Uterus (tissue), 3 donors: ENCODE measurements at regions not wholly inside any gene's neighbourhood (a gene's known extent, or its start where the extent isn't known, plus 50 kb on each side); places are given as distances from the start of the nearest gene placed in this dataset.

Experiments
- DNase-seq, 2 donors: peaks; one replicate each; pipeline ENCODE4 v3.0.0-alpha.2; 2019 to 2020
- H3K27ac ChIP-seq, 2 donors: fragments of 200-600 bp; sonication (generic); 1 replicate in 1 of 2; 2 replicates in 1 of 2; pipeline ENCODE4 v1.5.1; 2016 to 2018
- H3K27me3 ChIP-seq, 2 donors: fragments of 200-600 bp; sonication (generic); one replicate each; pipeline ENCODE4 v1.5.1; 2018 to 2019; ENCODE audit warnings: control low read depth in 1 of 2
- H3K36me3 ChIP-seq, 2 donors: fragments of 200-600 bp; sonication (generic); one replicate each; pipeline ENCODE4 v1.5.1; 2019; ENCODE audit warnings: control low read depth in 1 of 2
- H3K4me1 ChIP-seq, 2 donors: fragments of 200-600 bp; sonication (generic); one replicate each; pipeline ENCODE4 v1.5.1; 2018 to 2019; ENCODE audit warnings: control low read depth in 1 of 2
- H3K4me3 ChIP-seq, 2 donors: fragments of 200-600 bp; sonication (generic); 1 replicate in 1 of 2; 2 replicates in 1 of 2; pipeline ENCODE4 v1.5.1; 2018 to 2019; ENCODE audit warnings: mild to moderate bottlenecking in 1 of 2
- H3K9me3 ChIP-seq, 2 donors: fragments of 200-600 bp; sonication (generic); one replicate each; pipeline ENCODE4 v1.5.1; 2019; ENCODE audit warnings: control low read depth in 1 of 2
- POLR2A ChIP-seq, 2 donors: fragments of 450-650 bp; IDR thresholded peaks; one replicate each; pipeline ENCODE4 v1.6.1; 2016; ENCODE audit warnings: antibody characterized with exemption in 2 of 2, mild to moderate bottlenecking in 1 of 2, moderate library complexity in 1 of 2
- intact Hi-C: fragments of 100-400 bp; cut with DNase I; formaldehyde crosslinking; loops from one replicate; pipeline ENCODE4 v1.15.1; 2023; ENCODE audit warnings: low total_unique reads
- TF ChIP-seq, protein P1 (sequence below), 4 experiments: fragments of 200-600 bp in 2 of 4; fragments of 450-650 bp in 2 of 4; sonication (generic) in 2 of 4; IDR thresholded peaks; one replicate each; pipeline ENCODE4 v1.5.1; 2016 to 2019; ENCODE audit warnings: antibody characterized with exemption in 4 of 4, mild to moderate bottlenecking in 2 of 4, moderate library complexity in 1 of 4
- donor health status: DM: yes; HTN: yes; CAD: no.

DNA sequence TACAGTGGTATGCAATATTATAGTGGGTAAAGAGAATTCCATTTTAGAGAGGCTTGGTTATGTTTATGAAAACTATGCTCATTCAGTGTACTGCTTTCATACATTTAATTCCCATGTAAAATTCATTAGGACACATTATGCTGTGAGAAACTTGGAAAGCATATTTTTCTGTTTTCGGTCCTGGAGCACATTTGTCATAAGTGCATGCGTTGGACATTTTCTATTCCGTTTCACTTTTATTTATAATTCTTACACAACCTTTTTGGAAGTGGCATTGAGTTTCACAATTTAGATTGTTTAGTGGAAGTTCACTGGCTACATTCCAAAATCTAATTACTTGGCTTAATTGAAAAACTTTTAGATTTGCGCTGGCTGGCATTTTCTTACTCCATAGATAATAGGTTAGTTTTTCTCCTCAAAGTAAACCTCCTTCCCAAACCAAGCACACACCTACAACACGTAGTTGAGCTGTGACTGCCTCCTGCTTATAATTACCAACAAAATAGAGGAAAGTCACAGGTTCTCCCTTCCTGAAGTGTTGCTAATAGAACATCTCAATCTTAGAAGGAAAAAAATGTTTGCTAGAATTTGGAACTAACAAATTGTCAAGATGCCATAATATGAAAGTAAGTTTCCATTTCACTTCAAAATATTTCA, 938.5 kb downstream of the TRHDE start:
- H3K36me3 ChIP-seq = no peaks in the 10 kb centered on the region
- intact Hi-C loops = no loop called here
- H3K4me3 ChIP-seq = no peak overlapping the region
- H3K27ac ChIP-seq = no peak overlapping the region
- no peaks in the 10 kb centered on the region for H3K9me3 ChIP-seq
- TF ChIP-seq, protein P1, sequence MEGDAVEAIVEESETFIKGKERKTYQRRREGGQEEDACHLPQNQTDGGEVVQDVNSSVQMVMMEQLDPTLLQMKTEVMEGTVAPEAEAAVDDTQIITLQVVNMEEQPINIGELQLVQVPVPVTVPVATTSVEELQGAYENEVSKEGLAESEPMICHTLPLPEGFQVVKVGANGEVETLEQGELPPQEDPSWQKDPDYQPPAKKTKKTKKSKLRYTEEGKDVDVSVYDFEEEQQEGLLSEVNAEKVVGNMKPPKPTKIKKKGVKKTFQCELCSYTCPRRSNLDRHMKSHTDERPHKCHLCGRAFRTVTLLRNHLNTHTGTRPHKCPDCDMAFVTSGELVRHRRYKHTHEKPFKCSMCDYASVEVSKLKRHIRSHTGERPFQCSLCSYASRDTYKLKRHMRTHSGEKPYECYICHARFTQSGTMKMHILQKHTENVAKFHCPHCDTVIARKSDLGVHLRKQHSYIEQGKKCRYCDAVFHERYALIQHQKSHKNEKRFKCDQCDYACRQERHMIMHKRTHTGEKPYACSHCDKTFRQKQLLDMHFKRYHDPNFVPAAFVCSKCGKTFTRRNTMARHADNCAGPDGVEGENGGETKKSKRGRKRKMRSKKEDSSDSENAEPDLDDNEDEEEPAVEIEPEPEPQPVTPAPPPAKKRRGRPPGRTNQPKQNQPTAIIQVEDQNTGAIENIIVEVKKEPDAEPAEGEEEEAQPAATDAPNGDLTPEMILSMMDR (IDR thresholded peaks at IDR 0.05) = no peak
- TF ChIP-seq POLR2A (IDR thresholded peaks at IDR 0.05) = no peak
- no peak for DNase-seq
- H3K4me1 ChIP-seq = no peaks in the 10 kb centered on the region
- H3K27me3 ChIP-seq = no peaks in the 10 kb centered on the region

DNA sequence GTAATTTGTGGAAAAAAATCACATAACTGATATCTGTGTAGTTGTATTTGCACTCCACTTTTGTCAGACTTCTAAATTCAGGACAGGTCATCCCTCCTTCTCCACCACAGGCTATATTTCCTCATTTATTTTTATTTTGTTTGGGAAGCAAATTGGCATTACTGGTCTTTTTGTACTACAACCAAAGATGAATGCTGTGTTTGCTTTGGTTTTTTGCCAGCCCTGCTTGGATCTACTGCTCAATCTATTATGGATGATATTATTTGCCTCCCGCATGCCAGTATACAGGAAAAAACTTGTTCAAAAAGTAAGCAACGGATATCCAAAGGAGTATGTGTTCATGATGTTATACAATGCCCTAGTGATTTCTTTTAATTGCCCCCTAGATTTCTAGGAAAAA, 948.8 kb downstream of the TRHDE start:
- H3K4me3 ChIP-seq = no peak overlapping the region
- H3K4me1 ChIP-seq = no peaks in the 10 kb centered on the region
- H3K9me3 ChIP-seq = no peaks in the 10 kb centered on the region
- intact Hi-C loops = no loop called here
- H3K36me3 ChIP-seq = no peaks in the 10 kb centered on the region
- no peak for DNase-seq
- TF ChIP-seq, protein P1 (IDR thresholded peaks at IDR 0.05) = no peak
- TF ChIP-seq POLR2A (IDR thresholded peaks at IDR 0.05) = no peak
- no peaks in the 10 kb centered on the region for H3K27me3 ChIP-seq
- H3K27ac ChIP-seq = no peak overlapping the region

DNA sequence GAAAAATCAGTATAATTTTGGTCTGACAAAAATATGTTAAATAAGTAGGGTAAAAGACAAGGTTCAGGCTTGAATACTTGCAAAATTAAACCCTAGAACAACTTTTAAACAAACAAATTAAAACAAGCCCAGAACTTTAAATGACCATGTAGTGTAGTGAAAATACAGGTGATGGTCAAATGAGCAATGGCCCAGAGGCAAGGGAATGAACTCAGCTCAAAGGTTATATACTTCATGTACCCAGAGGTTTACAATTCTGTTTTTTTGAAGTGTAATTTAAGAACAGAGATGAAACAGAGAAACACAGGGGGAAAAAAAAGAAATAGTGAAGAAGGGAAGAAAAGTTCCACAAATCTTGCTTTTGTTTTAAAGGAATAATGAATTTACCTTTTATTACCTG, 949.2 kb downstream of the TRHDE start:
- Histone ChIP-seq H3K4me3 (no peak overlapping the region), H3K9me3 (no peaks in the 10 kb centered on the region), H3K36me3 (no peaks in the 10 kb centered on the region), H3K27me3 (no peaks in the 10 kb centered on the region), H3K27ac (no peak overlapping the region), H3K4me1 (no peaks in the 10 kb centered on the region)
- no peak for TF ChIP-seq POLR2A (IDR thresholded peaks at IDR 0.05)
- DNase-seq = no peak
- intact Hi-C loops = no loop called here

DNA sequence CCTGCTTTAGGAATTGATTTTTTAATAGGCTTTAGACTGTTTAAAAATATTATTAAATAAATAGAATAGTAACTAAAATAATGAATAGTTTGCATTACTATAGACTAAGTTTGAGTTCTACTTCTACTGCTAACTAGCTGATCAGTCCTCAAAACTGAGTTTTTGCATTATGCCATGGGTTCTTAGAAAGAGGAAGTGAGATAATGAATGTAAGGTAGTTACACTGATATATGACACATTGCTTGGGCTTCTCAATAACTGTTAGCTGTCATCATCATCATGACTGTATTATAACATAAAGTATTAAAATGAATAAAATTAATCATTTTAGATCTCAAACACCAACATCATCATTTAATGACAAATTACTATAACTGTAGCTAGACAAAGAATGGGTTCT, 949.7 kb downstream of the TRHDE start:
- H3K36me3 ChIP-seq = no peaks in the 10 kb centered on the region
- no peaks in the 10 kb centered on the region for H3K27me3 ChIP-seq
- no peaks in the 10 kb centered on the region for H3K4me1 ChIP-seq
- TF ChIP-seq POLR2A (IDR thresholded peaks at IDR 0.05) = no peak
- TF ChIP-seq, protein P1 (IDR thresholded peaks at IDR 0.05) = no peak
- H3K27ac ChIP-seq = no peak overlapping the region
- intact Hi-C loops = no loop called here
- no peaks in the 10 kb centered on the region for H3K9me3 ChIP-seq
- no peak for DNase-seq
- H3K4me3 ChIP-seq = no peak overlapping the region

DNA sequence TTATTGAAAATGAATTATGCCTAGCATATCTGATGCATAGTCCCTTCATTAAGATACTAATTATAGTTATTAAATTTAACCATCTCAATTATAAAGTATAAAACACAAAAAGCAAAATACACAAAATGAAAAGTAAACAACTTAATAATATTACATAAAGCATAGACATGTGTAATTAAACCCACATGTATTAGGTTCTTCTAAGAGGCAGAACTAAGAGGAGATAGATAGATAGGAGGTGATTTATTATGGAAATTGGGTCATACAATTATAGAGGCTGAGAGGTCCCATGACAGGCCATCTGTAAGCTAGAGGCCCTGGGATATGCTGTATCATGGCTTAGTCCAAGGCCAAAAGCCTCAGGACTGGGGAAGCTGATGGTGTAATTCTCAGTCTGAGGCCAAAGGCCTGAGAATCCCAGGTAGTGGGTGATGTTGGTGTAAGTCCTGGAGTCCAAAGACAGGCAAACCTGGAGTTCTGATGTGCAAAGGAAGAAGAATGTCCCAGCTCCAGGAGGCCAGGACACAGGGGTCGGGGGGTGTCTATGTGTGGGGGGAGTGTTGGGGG, 953.3 kb downstream of the TRHDE start:
- intact Hi-C loops = no loop called here
- H3K4me1 ChIP-seq = no peaks in the 10 kb centered on the region
- TF ChIP-seq, protein P1 (IDR thresholded peaks at IDR 0.05) = no peak
- no peak for TF ChIP-seq POLR2A (IDR thresholded peaks at IDR 0.05)

More for the DNA sequence above, 953.3 kb downstream of the TRHDE start:
- no peak overlapping the region for H3K27ac ChIP-seq
- no peaks in the 10 kb centered on the region for H3K36me3 ChIP-seq
- no peak for DNase-seq
- no peaks in the 10 kb centered on the region for H3K27me3 ChIP-seq
- no peak overlapping the region for H3K4me3 ChIP-seq
- H3K9me3 ChIP-seq = no peaks in the 10 kb centered on the region
